Keratinocyte (primary cell): ENCODE measurements at regions not wholly inside any gene's neighbourhood (a gene's known extent, or its start where the extent isn't known, plus 50 kb on each side); places are given as distances from the start of the nearest gene placed in this dataset.
"Not testable (repeated sequence)": the region's sequence is repeated elsewhere in the genome, so short reads cannot be mapped to it uniquely, and the experiment has no call there.

Experiments
- DNase-seq: peaks from one replicate; pipeline ENCODE4 v3.0.0-alpha.2; 2011; ENCODE audit warnings: low read depth, missing footprints, low spot score
- FAIRE-seq: peaks from 2 replicates; lab custom pipeline; 2011; peaks lifted over from hg19 to GRCh38; lab: Jason Lieb, UNC
- H2AFZ ChIP-seq: 2 replicates; pipeline ENCODE4 v1.6.0; 2012; ENCODE audit warnings: low read length, control low read depth, inconsistent platforms; ENCODE audit not compliant: control insufficient read depth
- H3K27ac ChIP-seq: 2 replicates; pipeline ENCODE4 v1.5.1; 2011; ENCODE audit warnings: low read length; ENCODE audit not compliant: control insufficient read depth, insufficient read depth
- H3K27me3 ChIP-seq: 3 replicates; pipeline ENCODE4 v1.6.0; 2011; ENCODE audit warnings: low read length; ENCODE audit not compliant: control insufficient read depth, insufficient read depth; ENCODE audit errors: extremely low read depth
- H3K36me3 ChIP-seq, 2 experiments: 2 replicates in 1 of 2; 3 replicates in 1 of 2; pipeline ENCODE4 v1.5.1; 2011; ENCODE audit warnings: low read length in 2 of 2, mild to moderate bottlenecking in 1 of 2; ENCODE audit not compliant: control insufficient read depth in 2 of 2, insufficient read depth in 2 of 2; ENCODE audit errors: extremely low read depth in 1 of 2
- H3K4me1 ChIP-seq: 3 replicates; pipeline ENCODE4 v1.5.1; 2011; ENCODE audit warnings: low read length; ENCODE audit not compliant: control insufficient read depth, insufficient read depth; ENCODE audit errors: extremely low read depth
- H3K4me2 ChIP-seq: 3 replicates; pipeline ENCODE4 v1.6.0; 2011; ENCODE audit warnings: low read depth, low read length; ENCODE audit not compliant: control insufficient read depth, insufficient read depth; ENCODE audit errors: extremely low read depth
- H3K4me3 ChIP-seq, 3 experiments: fragments of 200-600 bp in 1 of 3; sonication (generic) in 1 of 3; 2 replicates in 2 of 3; 3 replicates in 1 of 3; pipeline ENCODE4 v1.5.1; 2011 to 2016; ENCODE audit warnings: low read length in 3 of 3, mild to moderate bottlenecking in 3 of 3, control low read depth in 2 of 3, inconsistent platforms in 1 of 3, low read depth in 1 of 3, mixed read lengths in 1 of 3, mixed run types in 1 of 3, moderate library complexity in 1 of 3; ENCODE audit not compliant: control insufficient read depth in 2 of 3, insufficient read depth in 2 of 3; ENCODE audit errors: extremely low read depth in 1 of 3
- H3K79me2 ChIP-seq: 2 replicates; pipeline ENCODE4 v1.6.0; 2012; ENCODE audit warnings: low read length; ENCODE audit not compliant: control insufficient read depth, insufficient read depth
- H3K9ac ChIP-seq: 3 replicates; pipeline ENCODE4 v1.6.0; 2011; ENCODE audit warnings: low read length; ENCODE audit not compliant: control insufficient read depth, insufficient read depth; ENCODE audit errors: extremely low read depth
- H3K9me1 ChIP-seq: 3 replicates; pipeline ENCODE4 v1.6.0; 2011; ENCODE audit warnings: low read length; ENCODE audit not compliant: control insufficient read depth, insufficient read depth; ENCODE audit errors: extremely low read depth
- H3K9me3 ChIP-seq: 2 replicates; pipeline ENCODE4 v1.5.1; 2012; ENCODE audit warnings: low read depth, low read length; ENCODE audit not compliant: control insufficient read depth
- H4K20me1 ChIP-seq: 3 replicates; pipeline ENCODE4 v1.6.0; 2011; ENCODE audit warnings: low read length; ENCODE audit not compliant: control insufficient read depth, insufficient read depth; ENCODE audit errors: extremely low read depth
- dilution Hi-C: fragments of 300-500 bp; cut with MboI; formaldehyde crosslinking; loops from one replicate; pipeline ENCODE4 v1.7.0; 2020; ENCODE audit warnings: low sequenced_read_pairs; ENCODE audit not compliant: extremely low pct_ligation_motif_present

DNA sequence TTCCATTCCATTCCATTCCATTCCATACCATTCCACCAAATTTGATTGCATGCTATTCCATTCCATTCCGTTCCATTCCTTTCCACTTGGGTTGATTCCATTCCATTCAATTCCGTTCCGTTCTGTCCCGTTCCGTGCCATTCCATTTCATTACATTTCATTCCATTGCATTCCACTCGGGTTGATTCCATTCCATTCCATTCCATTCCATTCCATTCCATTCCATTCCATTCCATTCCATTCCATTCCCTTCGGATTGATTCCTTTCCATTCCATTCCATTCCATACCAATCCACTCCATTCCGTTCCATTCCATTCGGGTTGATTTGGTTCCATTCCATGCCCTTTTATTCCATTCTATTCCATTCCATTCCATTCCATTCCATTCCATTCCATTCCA, 140.4 kb downstream of the CWH43 start:
- H3K27ac ChIP-seq, FAIRE-seq, H3K9ac ChIP-seq, H3K9me1 ChIP-seq, H3K27me3 ChIP-seq, dilution Hi-C loops, DNase-seq, H4K20me1 ChIP-seq, H3K79me2 ChIP-seq, H3K36me3 ChIP-seq, H2AFZ ChIP-seq, H3K4me3 ChIP-seq, H3K9me3 ChIP-seq, H3K4me2 ChIP-seq, H3K4me1 ChIP-seq: not testable (repeated sequence)

GRCh38 chr4:49126858-49127257, 140.8 kb downstream of the CWH43 start:
- H3K9me1 ChIP-seq, H4K20me1 ChIP-seq, H3K9me3 ChIP-seq, H2AFZ ChIP-seq, H3K9ac ChIP-seq, H3K4me1 ChIP-seq, H3K4me2 ChIP-seq, H3K27ac ChIP-seq, DNase-seq, FAIRE-seq, H3K27me3 ChIP-seq, dilution Hi-C loops, H3K36me3 ChIP-seq, H3K4me3 ChIP-seq, H3K79me2 ChIP-seq: not testable (repeated sequence)

DNA sequence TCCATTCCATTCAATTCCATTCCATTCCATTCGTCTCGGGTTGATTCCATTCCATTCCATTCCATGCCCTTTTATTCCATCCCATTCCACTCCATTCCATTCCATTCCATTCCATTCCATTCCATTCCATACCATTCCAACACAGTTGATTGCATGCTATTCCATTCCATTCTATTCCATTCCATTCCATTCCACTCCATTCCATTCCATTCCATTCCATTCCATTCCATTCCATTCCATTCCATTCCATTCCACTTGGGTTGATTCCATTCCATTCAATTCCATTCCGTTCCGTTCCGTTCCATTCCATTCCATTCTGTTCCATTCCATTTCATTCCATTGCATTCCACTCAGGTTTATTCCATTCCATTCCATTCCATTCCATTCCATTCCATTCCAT, 143.3 kb downstream of the CWH43 start:
- dilution Hi-C loops, H3K79me2 ChIP-seq, DNase-seq, H3K4me2 ChIP-seq, H4K20me1 ChIP-seq, H3K9me1 ChIP-seq, H3K4me1 ChIP-seq, H3K36me3 ChIP-seq, H3K27ac ChIP-seq, H3K4me3 ChIP-seq, H3K9me3 ChIP-seq, FAIRE-seq, H3K9ac ChIP-seq, H2AFZ ChIP-seq, H3K27me3 ChIP-seq: not testable (repeated sequence)

DNA sequence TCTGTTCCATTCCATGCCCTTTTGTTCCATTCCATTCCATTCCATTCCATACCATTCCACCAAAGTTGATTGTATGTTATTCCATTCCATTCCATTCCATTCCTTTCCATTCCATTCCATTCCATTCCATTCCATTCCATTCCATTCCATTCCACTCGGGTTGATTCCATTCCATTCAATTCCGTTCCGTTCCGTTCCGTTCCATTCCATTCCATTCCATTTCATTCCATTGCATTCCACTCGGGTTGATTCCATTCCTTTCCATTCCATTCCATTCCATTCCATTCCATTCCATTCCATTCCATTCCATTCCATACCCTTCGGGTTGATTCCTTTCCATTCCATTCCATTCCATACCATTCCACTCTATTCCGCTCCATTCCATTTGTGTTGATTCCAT, 143.8 kb downstream of the CWH43 start:
- H3K4me1 ChIP-seq, H3K9ac ChIP-seq, dilution Hi-C loops, H3K36me3 ChIP-seq, DNase-seq, FAIRE-seq, H3K9me3 ChIP-seq, H4K20me1 ChIP-seq, H3K9me1 ChIP-seq, H3K27me3 ChIP-seq, H3K4me2 ChIP-seq, H2AFZ ChIP-seq, H3K79me2 ChIP-seq, H3K4me3 ChIP-seq, H3K27ac ChIP-seq: not testable (repeated sequence)

DNA sequence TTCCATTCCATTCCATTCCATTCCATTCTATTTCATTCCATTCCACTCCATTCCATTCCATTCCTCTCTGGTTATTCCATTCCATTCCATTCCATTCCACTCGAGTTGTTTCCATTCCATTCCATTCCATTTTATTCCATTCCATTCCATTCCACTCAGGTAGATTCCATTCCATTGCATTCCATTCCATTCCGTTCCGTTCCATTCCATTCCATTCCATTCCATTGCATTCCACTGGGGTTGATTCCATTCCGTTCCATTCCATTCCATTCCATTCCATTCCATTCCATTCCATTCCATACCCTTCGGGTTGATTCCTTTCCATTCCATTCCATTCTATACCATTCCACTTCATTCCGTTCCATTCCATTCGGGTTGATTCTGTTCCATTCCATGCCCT, 144.6 kb downstream of the CWH43 start:
- H3K79me2 ChIP-seq, H2AFZ ChIP-seq, H3K9me3 ChIP-seq, DNase-seq, dilution Hi-C loops, H3K4me1 ChIP-seq, H3K9ac ChIP-seq, H3K4me2 ChIP-seq, FAIRE-seq, H3K4me3 ChIP-seq, H3K27me3 ChIP-seq, H3K27ac ChIP-seq, H3K9me1 ChIP-seq, H4K20me1 ChIP-seq, H3K36me3 ChIP-seq: not testable (repeated sequence)
